ENCODE measurements at regions not wholly inside any gene's neighbourhood (a gene's known extent, or its start where the extent isn't known, plus 50 kb on each side); places are given as distances from the start of the nearest gene placed in this dataset.

DNA sequence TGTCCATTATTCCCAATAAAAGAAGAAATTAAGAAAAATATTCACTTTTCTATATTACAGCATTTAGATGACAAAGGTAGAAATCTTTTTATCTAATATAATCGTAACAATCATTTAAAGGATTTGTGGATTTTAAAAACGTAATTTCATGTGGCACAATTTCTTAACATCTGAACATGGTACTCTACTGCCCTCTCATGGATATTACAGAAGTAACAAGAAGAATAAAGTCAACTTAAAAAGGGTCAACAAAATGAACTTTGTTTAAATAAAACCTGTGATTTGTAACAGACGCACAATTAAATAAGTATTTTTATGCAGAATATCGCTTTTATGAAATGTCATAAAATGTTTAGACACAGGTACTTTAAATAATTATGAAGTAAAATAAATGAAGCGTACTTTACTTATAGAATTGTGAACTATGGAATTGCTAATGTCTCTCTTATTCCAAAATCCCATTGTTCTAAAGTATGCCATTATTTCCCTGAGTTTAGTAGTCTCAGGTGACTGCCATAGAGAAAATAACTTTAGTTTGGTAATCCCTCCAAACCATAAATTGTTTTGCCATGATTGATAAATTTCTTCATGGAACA is 366.8 kb upstream of the ZNF385D start (continued):
- TF ChIP-seq, protein P1, sequence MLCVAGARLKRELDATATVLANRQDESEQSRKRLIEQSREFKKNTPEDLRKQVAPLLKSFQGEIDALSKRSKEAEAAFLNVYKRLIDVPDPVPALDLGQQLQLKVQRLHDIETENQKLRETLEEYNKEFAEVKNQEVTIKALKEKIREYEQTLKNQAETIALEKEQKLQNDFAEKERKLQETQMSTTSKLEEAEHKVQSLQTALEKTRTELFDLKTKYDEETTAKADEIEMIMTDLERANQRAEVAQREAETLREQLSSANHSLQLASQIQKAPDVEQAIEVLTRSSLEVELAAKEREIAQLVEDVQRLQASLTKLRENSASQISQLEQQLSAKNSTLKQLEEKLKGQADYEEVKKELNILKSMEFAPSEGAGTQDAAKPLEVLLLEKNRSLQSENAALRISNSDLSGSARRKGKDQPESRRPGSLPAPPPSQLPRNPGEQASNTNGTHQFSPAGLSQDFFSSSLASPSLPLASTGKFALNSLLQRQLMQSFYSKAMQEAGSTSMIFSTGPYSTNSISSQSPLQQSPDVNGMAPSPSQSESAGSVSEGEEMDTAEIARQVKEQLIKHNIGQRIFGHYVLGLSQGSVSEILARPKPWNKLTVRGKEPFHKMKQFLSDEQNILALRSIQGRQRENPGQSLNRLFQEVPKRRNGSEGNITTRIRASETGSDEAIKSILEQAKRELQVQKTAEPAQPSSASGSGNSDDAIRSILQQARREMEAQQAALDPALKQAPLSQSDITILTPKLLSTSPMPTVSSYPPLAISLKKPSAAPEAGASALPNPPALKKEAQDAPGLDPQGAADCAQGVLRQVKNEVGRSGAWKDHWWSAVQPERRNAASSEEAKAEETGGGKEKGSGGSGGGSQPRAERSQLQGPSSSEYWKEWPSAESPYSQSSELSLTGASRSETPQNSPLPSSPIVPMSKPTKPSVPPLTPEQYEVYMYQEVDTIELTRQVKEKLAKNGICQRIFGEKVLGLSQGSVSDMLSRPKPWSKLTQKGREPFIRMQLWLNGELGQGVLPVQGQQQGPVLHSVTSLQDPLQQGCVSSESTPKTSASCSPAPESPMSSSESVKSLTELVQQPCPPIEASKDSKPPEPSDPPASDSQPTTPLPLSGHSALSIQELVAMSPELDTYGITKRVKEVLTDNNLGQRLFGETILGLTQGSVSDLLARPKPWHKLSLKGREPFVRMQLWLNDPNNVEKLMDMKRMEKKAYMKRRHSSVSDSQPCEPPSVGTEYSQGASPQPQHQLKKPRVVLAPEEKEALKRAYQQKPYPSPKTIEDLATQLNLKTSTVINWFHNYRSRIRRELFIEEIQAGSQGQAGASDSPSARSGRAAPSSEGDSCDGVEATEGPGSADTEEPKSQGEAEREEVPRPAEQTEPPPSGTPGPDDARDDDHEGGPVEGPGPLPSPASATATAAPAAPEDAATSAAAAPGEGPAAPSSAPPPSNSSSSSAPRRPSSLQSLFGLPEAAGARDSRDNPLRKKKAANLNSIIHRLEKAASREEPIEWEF (CRISPR knock-in tag; IDR thresholded peaks at IDR 0.05) = no peak
- TF ChIP-seq, protein P2, sequence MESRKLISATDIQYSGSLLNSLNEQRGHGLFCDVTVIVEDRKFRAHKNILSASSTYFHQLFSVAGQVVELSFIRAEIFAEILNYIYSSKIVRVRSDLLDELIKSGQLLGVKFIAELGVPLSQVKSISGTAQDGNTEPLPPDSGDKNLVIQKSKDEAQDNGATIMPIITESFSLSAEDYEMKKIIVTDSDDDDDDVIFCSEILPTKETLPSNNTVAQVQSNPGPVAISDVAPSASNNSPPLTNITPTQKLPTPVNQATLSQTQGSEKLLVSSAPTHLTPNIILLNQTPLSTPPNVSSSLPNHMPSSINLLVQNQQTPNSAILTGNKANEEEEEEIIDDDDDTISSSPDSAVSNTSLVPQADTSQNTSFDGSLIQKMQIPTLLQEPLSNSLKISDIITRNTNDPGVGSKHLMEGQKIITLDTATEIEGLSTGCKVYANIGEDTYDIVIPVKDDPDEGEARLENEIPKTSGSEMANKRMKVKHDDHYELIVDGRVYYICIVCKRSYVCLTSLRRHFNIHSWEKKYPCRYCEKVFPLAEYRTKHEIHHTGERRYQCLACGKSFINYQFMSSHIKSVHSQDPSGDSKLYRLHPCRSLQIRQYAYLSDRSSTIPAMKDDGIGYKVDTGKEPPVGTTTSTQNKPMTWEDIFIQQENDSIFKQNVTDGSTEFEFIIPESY (CRISPR knock-in tag; IDR thresholded peaks at IDR 0.05) = no peak
- TF ChIP-seq ZNF232 (CRISPR knock-in tag; IDR thresholded peaks at IDR 0.05) = no peak
- TF ChIP-seq CREB1 (IDR thresholded peaks at IDR 0.05) = no peak
- no peak for TF ChIP-seq CREB1 (CRISPR knock-in tag; IDR thresholded peaks at IDR 0.05)
- TF ChIP-seq TCFL5 (CRISPR knock-in tag; conservative IDR thresholded peaks at IDR 0.05) = no peak
